ENCODE measurements at regions not wholly inside any gene's neighbourhood (a gene's known extent, or its start where the extent isn't known, plus 50 kb on each side); places are given as distances from the start of the nearest gene placed in this dataset.

DNA sequence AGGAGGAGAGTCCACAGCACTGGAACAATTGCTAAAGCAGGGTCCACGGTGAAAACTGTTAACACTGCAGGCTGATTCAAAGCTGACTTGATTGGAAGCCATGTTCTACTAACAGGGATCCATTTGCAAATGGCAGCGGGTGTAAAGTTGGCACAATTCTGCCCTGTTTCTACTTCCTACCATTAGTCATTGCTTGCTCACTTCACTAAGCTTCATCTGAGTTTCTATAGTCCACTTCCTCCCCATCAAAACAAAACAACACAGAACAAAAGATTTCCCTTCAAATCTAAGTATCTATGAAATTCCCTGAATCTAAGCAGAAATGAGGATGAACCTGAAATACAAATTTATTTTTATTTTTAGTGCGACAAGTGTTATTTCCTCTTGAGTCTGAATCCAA lies 187.4 kb upstream of the SOX11 start:
- no peak for DNase-seq (ENCODE audit: low spot score)
- TF ChIP-seq, protein P1, sequence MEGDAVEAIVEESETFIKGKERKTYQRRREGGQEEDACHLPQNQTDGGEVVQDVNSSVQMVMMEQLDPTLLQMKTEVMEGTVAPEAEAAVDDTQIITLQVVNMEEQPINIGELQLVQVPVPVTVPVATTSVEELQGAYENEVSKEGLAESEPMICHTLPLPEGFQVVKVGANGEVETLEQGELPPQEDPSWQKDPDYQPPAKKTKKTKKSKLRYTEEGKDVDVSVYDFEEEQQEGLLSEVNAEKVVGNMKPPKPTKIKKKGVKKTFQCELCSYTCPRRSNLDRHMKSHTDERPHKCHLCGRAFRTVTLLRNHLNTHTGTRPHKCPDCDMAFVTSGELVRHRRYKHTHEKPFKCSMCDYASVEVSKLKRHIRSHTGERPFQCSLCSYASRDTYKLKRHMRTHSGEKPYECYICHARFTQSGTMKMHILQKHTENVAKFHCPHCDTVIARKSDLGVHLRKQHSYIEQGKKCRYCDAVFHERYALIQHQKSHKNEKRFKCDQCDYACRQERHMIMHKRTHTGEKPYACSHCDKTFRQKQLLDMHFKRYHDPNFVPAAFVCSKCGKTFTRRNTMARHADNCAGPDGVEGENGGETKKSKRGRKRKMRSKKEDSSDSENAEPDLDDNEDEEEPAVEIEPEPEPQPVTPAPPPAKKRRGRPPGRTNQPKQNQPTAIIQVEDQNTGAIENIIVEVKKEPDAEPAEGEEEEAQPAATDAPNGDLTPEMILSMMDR (IDR thresholded peaks at IDR 0.05; ENCODE audit: extremely low read depth, missing control alignments) = no peak

DNA sequence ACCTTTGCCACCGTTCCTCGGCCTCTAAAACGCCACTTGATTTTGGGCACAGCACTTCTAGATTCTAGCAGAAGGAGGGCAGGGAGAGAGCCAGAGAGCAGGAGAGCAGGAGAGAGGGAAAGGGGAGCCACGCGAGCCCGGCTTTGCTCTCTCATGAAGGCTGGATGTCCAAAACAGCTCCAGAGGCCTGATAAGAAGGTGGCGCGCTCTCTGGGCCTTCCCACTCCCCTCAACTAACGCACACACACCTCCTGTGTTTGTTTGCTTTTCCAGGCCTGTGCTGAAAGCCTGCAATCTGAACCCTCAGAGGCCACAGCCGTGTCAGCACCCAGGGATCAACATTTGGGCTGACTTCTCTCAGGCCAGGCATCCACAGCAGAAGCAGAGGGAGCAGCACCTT lies 184.8 kb upstream of the SOX11 start:
- no peak for DNase-seq (ENCODE audit: low spot score)
- TF ChIP-seq, protein P1 (IDR thresholded peaks at IDR 0.05; ENCODE audit: extremely low read depth, missing control alignments) = no peak

DNA sequence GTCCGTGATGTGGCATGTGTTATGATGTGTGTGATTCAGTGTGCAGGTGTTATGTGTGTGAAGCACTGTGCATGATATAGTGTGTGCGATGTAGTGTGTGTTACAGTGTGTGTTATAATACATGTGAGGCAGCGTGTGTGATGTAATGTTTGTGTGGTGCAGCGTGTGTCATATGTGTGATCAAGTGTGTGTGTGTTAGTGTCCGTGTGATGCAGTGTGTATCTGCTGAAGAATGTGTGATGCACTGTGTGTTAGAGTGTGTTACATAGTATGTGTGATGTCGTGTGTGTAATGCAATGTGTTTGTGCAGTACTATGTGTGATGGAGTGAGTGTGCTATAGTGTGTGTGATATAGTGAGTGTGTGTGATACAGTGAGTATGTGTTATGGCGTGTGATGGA lies 182.8 kb upstream of the SOX11 start:
- TF ChIP-seq, protein P1 (IDR thresholded peaks at IDR 0.05; ENCODE audit: extremely low read depth, missing control alignments) = no peak
- DNase-seq (ENCODE audit: low spot score) = no peak

DNA sequence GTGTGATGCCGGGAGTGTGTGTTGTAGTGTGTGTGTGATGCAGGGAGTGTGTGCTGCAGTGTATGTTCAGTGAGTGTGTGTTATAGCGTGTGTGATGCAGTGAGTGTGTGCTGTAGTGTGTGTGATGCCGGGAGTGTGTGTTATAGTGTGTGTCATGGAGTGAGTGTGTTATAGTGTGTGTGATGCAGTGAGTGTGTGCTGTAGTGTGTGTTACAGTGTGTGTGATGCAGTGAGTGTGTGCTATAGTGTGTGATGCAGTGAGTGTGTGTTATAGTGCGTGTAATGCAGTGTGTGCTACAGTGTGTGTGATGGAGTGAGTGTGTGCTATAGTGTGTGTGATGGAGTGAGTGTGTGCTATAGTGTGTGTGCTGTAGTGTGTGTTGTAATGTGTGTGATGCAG lies 182.1 kb upstream of the SOX11 start:
- DNase-seq (ENCODE audit: low spot score) = no peak
- TF ChIP-seq, protein P1 (IDR thresholded peaks at IDR 0.05; ENCODE audit: extremely low read depth, missing control alignments) = no peak

DNA sequence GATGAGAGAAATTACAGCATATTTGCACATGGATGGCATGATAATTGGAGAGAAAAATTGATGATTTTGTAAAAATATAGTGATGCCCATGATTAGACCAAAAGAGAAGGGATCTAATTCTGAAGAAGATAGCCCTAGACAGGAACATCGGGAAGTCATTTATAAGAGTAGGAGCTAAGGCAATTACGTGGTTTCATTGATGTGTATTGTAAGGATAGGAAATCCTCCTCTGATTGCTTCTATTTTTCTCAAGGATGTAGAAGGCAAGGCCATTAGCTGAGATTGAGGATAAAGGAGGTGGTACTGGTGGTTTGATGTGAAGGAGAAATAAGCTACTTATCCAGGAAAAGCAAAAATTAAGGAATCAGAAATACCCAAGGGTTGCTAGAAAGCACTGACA lies 176.5 kb upstream of the SOX11 start:
- DNase-seq (ENCODE audit: low spot score) = no peak
- TF ChIP-seq, protein P1 (IDR thresholded peaks at IDR 0.05; ENCODE audit: extremely low read depth, missing control alignments) = no peak

DNA sequence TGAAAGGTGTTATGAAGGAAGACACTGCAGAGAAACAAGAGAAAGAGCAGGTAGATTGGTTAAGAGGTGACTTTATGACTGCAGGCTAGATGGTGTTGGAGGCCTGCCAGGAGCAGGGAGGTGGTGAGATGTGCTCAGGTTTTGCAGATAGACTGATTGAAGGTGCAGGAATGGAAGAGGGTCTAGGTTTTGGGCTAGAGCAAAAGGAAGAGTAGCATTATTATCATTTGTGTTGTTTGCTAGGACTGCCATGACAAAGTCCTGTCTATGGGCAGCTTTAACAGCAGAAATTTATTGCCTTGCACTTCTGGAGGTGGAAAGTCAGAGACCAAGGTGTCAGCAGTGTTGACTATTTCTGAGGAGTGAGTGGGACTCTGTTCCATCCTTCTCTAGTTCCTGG lies 172.9 kb upstream of the SOX11 start:
- DNase-seq (ENCODE audit: low spot score) = no peak
- TF ChIP-seq, protein P1 (IDR thresholded peaks at IDR 0.05; ENCODE audit: extremely low read depth, missing control alignments) = no peak

DNA sequence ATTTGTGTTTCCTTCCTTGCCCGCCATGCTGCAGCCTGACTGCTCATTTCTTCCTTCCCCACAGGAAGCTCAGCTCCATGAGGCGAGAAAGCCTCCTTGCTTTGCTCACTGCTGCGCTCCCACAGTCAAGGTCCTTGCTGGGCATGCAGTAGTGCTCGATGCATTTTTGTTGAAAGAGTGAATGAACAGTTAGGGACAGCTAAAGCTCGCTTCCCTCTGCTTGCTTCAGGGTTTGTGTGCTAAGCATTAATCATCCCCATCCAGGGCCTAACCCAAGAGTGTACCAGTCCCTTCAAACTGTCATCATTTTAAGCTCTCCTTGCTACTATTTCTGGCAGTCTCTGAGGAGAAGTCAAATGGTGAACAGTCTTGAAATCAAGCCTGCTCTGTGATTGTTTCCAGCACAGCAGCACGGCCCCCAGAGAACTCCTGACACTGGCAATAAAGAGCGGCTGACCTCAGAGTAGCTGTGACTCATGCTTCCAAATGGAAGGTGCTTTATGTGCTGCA lies 171.7 kb upstream of the SOX11 start:
- DNase-seq (ENCODE audit: low spot score) = no peak
- TF ChIP-seq, protein P1 (IDR thresholded peaks at IDR 0.05; ENCODE audit: extremely low read depth, missing control alignments) = no peak

Data from GM20000 (cell line).